Right atrium auricular region (tissue), 2 donors: ENCODE measurements at regions not wholly inside any gene's neighbourhood (a gene's known extent, or its start where the extent isn't known, plus 50 kb on each side); places are given as distances from the start of the nearest gene placed in this dataset.

Experiments
- DNase-seq: peaks from one replicate; pipeline ENCODE4 v3.0.0-alpha.2; 2019; ENCODE audit warnings: low spot score
- H3K27ac ChIP-seq, 2 donors: fragments of 200-600 bp; sonication (generic); 1 replicate in 1 of 2; 2 replicates in 1 of 2; pipeline ENCODE4 v1.5.1; 2016 to 2019
- H3K27me3 ChIP-seq, 2 donors: fragments of 200-600 bp; sonication (generic); one replicate each; pipeline versions ENCODE4 v1.5.1 to v1.6.0; 2017 to 2019
- H3K36me3 ChIP-seq: fragments of 200-600 bp; sonication (generic); one replicate; pipeline ENCODE4 v1.5.1; 2016
- H3K4me1 ChIP-seq, 2 donors: fragments of 200-600 bp; sonication (generic); one replicate each; pipeline versions ENCODE4 v1.5.1 to v1.6.0; 2017 to 2019
- H3K4me3 ChIP-seq, 2 donors: fragments of 200-600 bp; sonication (generic); 1 replicate in 1 of 2; 2 replicates in 1 of 2; pipeline ENCODE4 v1.5.1; 2017 to 2019; ENCODE audit warnings: mild to moderate bottlenecking in 1 of 2, moderate library complexity in 1 of 2
- H3K9me3 ChIP-seq, 2 donors: fragments of 200-600 bp; sonication (generic); one replicate each; pipeline ENCODE4 v1.5.1; 2019
- CTCF ChIP-seq, 2 donors: fragments of 200-600 bp; sonication (generic); IDR thresholded peaks; one replicate each; pipeline ENCODE4 v1.5.1; 2019; ENCODE audit warnings: antibody characterized with exemption in 2 of 2

- no peaks in the 10 kb centered on the region for H3K9me3 ChIP-seq
- no peaks in the 10 kb centered on the region for H3K27me3 ChIP-seq
These were observed 575.9 kb downstream of the HS3ST4 start for GRCh38 chr16:26267641-26268040.

GRCh38 chr16:26269673-26270072 lies 577.9 kb downstream of the HS3ST4 start:
- no peak overlapping the region for H3K4me3 ChIP-seq
- H3K36me3 ChIP-seq = no peaks in the 10 kb centered on the region
- no peak for TF ChIP-seq CTCF (IDR thresholded peaks at IDR 0.05)
- no peak overlapping the region for H3K27ac ChIP-seq
- DNase-seq = no peak
- no peaks in the 10 kb centered on the region for H3K9me3 ChIP-seq
- H3K27me3 ChIP-seq = no peaks in the 10 kb centered on the region
- H3K4me1 ChIP-seq = no peaks in the 10 kb centered on the region

More at GRCh38 chr16:26267641-26268040, 575.9 kb downstream of the HS3ST4 start:
- DNase-seq = no peak
- no peak for TF ChIP-seq CTCF (IDR thresholded peaks at IDR 0.05)
- Histone ChIP-seq H3K4me3 (no peak overlapping the region), H3K27ac (no peak overlapping the region), H3K4me1 (no peaks in the 10 kb centered on the region), H3K36me3 (no peaks in the 10 kb centered on the region)

- Histone ChIP-seq H3K4me1 (no peaks in the 10 kb centered on the region), H3K27ac (no peak overlapping the region), H3K36me3 (no peaks in the 10 kb centered on the region), H3K4me3 (no peak overlapping the region), H3K27me3 (no peaks in the 10 kb centered on the region), H3K9me3 (peaks cover 0 to 21% of the 10 kb centered on the region in 2 donors)
- no peak for TF ChIP-seq CTCF (IDR thresholded peaks at IDR 0.05)
- no peak for DNase-seq
These were observed 581.8 kb downstream of the HS3ST4 start for GRCh38 chr16:26273607-26274006.

GRCh38 chr16:26275021-26275590 lies 583.3 kb downstream of the HS3ST4 start:
- no peak for DNase-seq
- no peaks in the 10 kb centered on the region for H3K27me3 ChIP-seq
- no peak overlapping the region for H3K27ac ChIP-seq
- H3K4me3 ChIP-seq = no peak overlapping the region
- H3K36me3 ChIP-seq = no peaks in the 10 kb centered on the region
- TF ChIP-seq CTCF (IDR thresholded peaks at IDR 0.05) = no peak
- H3K9me3 ChIP-seq = peaks cover 0 to 21% of the 10 kb centered on the region in 2 donors
- no peaks in the 10 kb centered on the region for H3K4me1 ChIP-seq

- Histone ChIP-seq H3K36me3 (no peaks in the 10 kb centered on the region), H3K9me3 (peaks cover 0 to 21% of the 10 kb centered on the region in 2 donors), H3K4me1 (no peaks in the 10 kb centered on the region), H3K27ac (no peak overlapping the region), H3K4me3 (no peak overlapping the region), H3K27me3 (no peaks in the 10 kb centered on the region)
- no peak for DNase-seq
- no peak for TF ChIP-seq CTCF (IDR thresholded peaks at IDR 0.05)
These were observed 584.5 kb downstream of the HS3ST4 start for GRCh38 chr16:26276289-26276688.
